ENCODE measurements at regions not wholly inside any gene's neighbourhood (a gene's known extent, or its start where the extent isn't known, plus 50 kb on each side); places are given as distances from the start of the nearest gene placed in this dataset.

- no peak for TF ChIP-seq SKIL (IDR thresholded peaks at IDR 0.05; ENCODE audit: low read depth, poor library complexity, severe bottlenecking)
- TF ChIP-seq NRF1 (conservative IDR thresholded peaks at IDR 0.05; ENCODE audit: low read depth, low read length) = no peak
- TF ChIP-seq ZBTB11 (CRISPR knock-in tag; IDR thresholded peaks at IDR 0.05) = no peak
- TF ChIP-seq CBFB (IDR thresholded peaks at IDR 0.05; ENCODE audit: low read depth) = no peak
- no peak for TF ChIP-seq SP1 (IDR thresholded peaks at IDR 0.05; ENCODE audit: low read depth, low read length)
- no peak for TF ChIP-seq NR2C1 (IDR thresholded peaks at IDR 0.05)
- no peak for TF ChIP-seq MEF2A (IDR thresholded peaks at IDR 0.05; ENCODE audit: insufficient read depth, low read depth, low read length)
- TF ChIP-seq BACH1 (IDR thresholded peaks at IDR 0.05; ENCODE audit: borderline replicate concordance) = no peak
- TF ChIP-seq CHD1 (IDR thresholded peaks at IDR 0.05; ENCODE audit: low read depth, low read length) = no peak
- no peak for TF ChIP-seq POU2F2 (IDR thresholded peaks at IDR 0.05; ENCODE audit: borderline replicate concordance, low read depth, low read length)
Measured at GRCh38 chr4:27094783-27095182, 234.1 kb downstream of the STIM2 start (continued).

Data from GM12878 (cell line).